Tibial nerve (tissue), 4 donors: ENCODE measurements at regions not wholly inside any gene's neighbourhood (a gene's known extent, or its start where the extent isn't known, plus 50 kb on each side); places are given as distances from the start of the nearest gene placed in this dataset.
A peak's percentile ranks its signal among the peaks of the same experiment; 100 is the strongest.
"Not testable (repeated sequence)": the region's sequence is repeated elsewhere in the genome, so short reads cannot be mapped to it uniquely, and the experiment has no call there.

Experiments
- DNase-seq, 2 donors: peaks; one replicate each; pipeline ENCODE4 v3.0.0-alpha.2; 2019; ENCODE audit warnings: low spot score in 2 of 2
- H3K27ac ChIP-seq, 4 donors: fragments of 200-600 bp; sonication (generic) in 3 of 4; one replicate each; pipeline ENCODE4 v1.5.1; 2017 to 2019; ENCODE audit warnings: mild to moderate bottlenecking in 1 of 4
- H3K27me3 ChIP-seq, 2 donors: fragments of 200-600 bp; sonication (generic) in 1 of 2; one replicate each; pipeline versions ENCODE4 v1.5.1 to v1.6.0; 2017 to 2019
- H3K36me3 ChIP-seq, 3 donors: fragments of 200-600 bp; sonication (generic); one replicate each; pipeline ENCODE4 v1.5.1; 2018 to 2019
- H3K4me1 ChIP-seq, 4 donors: fragments of 200-600 bp; sonication (generic) in 3 of 4; one replicate each; pipeline ENCODE4 v1.5.1; 2017 to 2019
- H3K4me3 ChIP-seq, 4 donors: fragments of 200-600 bp; sonication (generic) in 3 of 4; one replicate each; pipeline ENCODE4 v1.5.1; 2017 to 2019; ENCODE audit warnings: mild to moderate bottlenecking in 1 of 4, moderate library complexity in 1 of 4
- H3K9me3 ChIP-seq, 4 donors: fragments of 200-600 bp; sonication (generic) in 3 of 4; one replicate each; pipeline ENCODE4 v1.5.1; 2017 to 2019
- CTCF ChIP-seq, 5 experiments: fragments of 200-600 bp in 3 of 5; fragments of 450-650 bp in 2 of 5; sonication (generic) in 3 of 5; IDR thresholded peaks; one replicate each; pipeline ENCODE4 v1.5.1; 2016 to 2019; ENCODE audit warnings: antibody characterized with exemption in 5 of 5, mild to moderate bottlenecking in 3 of 5, moderate library complexity in 2 of 5
- EP300 ChIP-seq, 2 donors: sonication (generic); formaldehyde crosslinking; IDR thresholded peaks; one replicate each; pipeline ENCODE4 v1.6.1; 2017; ENCODE audit warnings: antibody characterized with exemption in 2 of 2, mild to moderate bottlenecking in 1 of 2
- POLR2A ChIP-seq, 2 donors: fragments of 450-650 bp; IDR thresholded peaks; one replicate each; pipeline ENCODE4 v1.6.1; 2017; ENCODE audit warnings: antibody characterized with exemption in 2 of 2, mild to moderate bottlenecking in 2 of 2, moderate library complexity in 2 of 2
- WGBS, 2 donors: methylation state at CpG; one replicate each; pipeline ENCODE4 v1.1.5; 2018; 5-methylcytosine and 5-hydroxymethylcytosine counted together

DNA sequence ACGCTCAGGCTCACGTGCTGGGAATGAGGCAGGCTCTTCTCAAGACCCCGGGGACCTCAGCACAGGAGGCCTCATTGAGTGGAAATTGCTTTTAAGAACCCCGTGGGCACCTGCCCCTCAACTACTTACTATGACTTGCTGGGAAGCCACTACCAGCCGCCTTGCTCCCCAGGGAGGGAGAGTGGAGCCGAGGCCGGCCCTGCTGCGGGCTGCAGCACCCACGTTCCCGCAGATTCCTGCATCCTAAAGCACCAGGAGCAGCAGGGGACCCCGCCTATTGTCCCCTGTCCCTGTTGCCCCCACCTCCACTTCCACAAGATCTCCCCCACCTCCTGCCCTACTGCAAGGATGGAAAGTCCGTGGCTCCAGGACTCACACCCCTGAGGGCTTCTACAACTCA lies 541.6 kb upstream of the PFKP start:
- Histone ChIP-seq H3K9me3 (no peaks in the 10 kb centered on the region), H3K27ac (no peak overlapping the region), H3K36me3 (no peaks in the 10 kb centered on the region), H3K27me3 (no peaks in the 10 kb centered on the region), H3K4me1 (no peaks in the 10 kb centered on the region), H3K4me3 (no peak overlapping the region)
- DNase-seq, result no peak
- TF ChIP-seq EP300 (IDR thresholded peaks at IDR 0.05) (no peak), POLR2A (IDR thresholded peaks at IDR 0.05) (no peak), CTCF (IDR thresholded peaks at IDR 0.05) (no peak)
- 89 to 91% methylated on average over 9 to 11 of the region's 12 CpGs for WGBS, 2 donors

GRCh38 chr10:2519139-2519538 lies 548.2 kb upstream of the PFKP start:
- WGBS, 2 donors, result 87 to 89% methylated on average over 8 of the region's 8 CpGs
- no peaks in the 10 kb centered on the region for H3K4me1 ChIP-seq
- TF ChIP-seq CTCF (IDR thresholded peaks at IDR 0.05) (no peak), POLR2A (IDR thresholded peaks at IDR 0.05) (no peak), EP300 (IDR thresholded peaks at IDR 0.05) (no peak)

GRCh38 chr10:2509081-2509531 lies 558.2 kb upstream of the PFKP start:
- Histone ChIP-seq H3K36me3 (no peaks in the 10 kb centered on the region), H3K4me3 (no peak overlapping the region), H3K27me3 (no peaks in the 10 kb centered on the region), H3K9me3 (no peaks in the 10 kb centered on the region), H3K27ac (peak overlapping the region in 1 of 4 donors; percentile 24), H3K4me1 (peaks cover 0 to 11% (median 0%) of the 10 kb centered on the region in 4 donors)
- DNase-seq, result no peak
- TF ChIP-seq CTCF (IDR thresholded peaks at IDR 0.05) (no peak), POLR2A (IDR thresholded peaks at IDR 0.05) (no peak), EP300 (IDR thresholded peaks at IDR 0.05) (no peak)
- 24 to 25% methylated on average over 4 of the region's 4 CpGs for WGBS, 2 donors

More at GRCh38 chr10:2519139-2519538, 548.2 kb upstream of the PFKP start:
- peaks cover 0 to 10% (median 0%) of the 10 kb centered on the region in 4 donors for H3K9me3 ChIP-seq
- no peak overlapping the region for H3K27ac ChIP-seq
- no peak for DNase-seq
- H3K27me3 ChIP-seq, result no peaks in the 10 kb centered on the region
- H3K4me3 ChIP-seq, result no peak overlapping the region
- H3K36me3 ChIP-seq, result no peaks in the 10 kb centered on the region

- not testable (repeated sequence) for H3K27ac ChIP-seq, H3K4me1 ChIP-seq, H3K36me3 ChIP-seq, H3K9me3 ChIP-seq, H3K4me3 ChIP-seq, H3K27me3 ChIP-seq, DNase-seq
- WGBS, 2 donors, result 52 to 69% methylated on average over 54 to 58 of the region's 58 CpGs
These were observed 565.9 kb upstream of the PFKP start for GRCh38 chr10:2501366-2501940.

- no peak for DNase-seq
- no peaks in the 10 kb centered on the region for H3K27me3 ChIP-seq
- H3K9me3 ChIP-seq, result no peaks in the 10 kb centered on the region
- H3K4me3 ChIP-seq, result no peak overlapping the region
- no peaks in the 10 kb centered on the region for H3K4me1 ChIP-seq
- 83 to 84% methylated on average over 6 of the region's 6 CpGs for WGBS, 2 donors
- no peak overlapping the region for H3K27ac ChIP-seq
- TF ChIP-seq CTCF (IDR thresholded peaks at IDR 0.05), result no peak
- no peak for TF ChIP-seq POLR2A (IDR thresholded peaks at IDR 0.05)
- no peak for TF ChIP-seq EP300 (IDR thresholded peaks at IDR 0.05)
- H3K36me3 ChIP-seq, result no peaks in the 10 kb centered on the region
These were observed 572.9 kb upstream of the PFKP start for GRCh38 chr10:2494399-2494798.
